Testis (tissue), 2 donors: ENCODE measurements at regions not wholly inside any gene's neighbourhood (a gene's known extent, or its start where the extent isn't known, plus 50 kb on each side); places are given as distances from the start of the nearest gene placed in this dataset.

Source experiments
- DNase-seq: peaks from one replicate; pipeline ENCODE4 v3.0.0-alpha.2; 2019
- H3K27ac ChIP-seq, 2 donors: fragments of 200-600 bp; sonication (generic); one replicate each; pipeline ENCODE4 v1.5.1; 2019
- H3K27me3 ChIP-seq: fragments of 200-600 bp; sonication (generic); one replicate; pipeline ENCODE4 v1.5.1; 2019
- H3K36me3 ChIP-seq: fragments of 200-600 bp; sonication (generic); one replicate; pipeline ENCODE4 v1.5.1; 2017; ENCODE audit warnings: low read depth; ENCODE audit errors: missing control alignments
- H3K4me1 ChIP-seq: fragments of 200-600 bp; sonication (generic); one replicate; pipeline ENCODE4 v1.5.1; 2019
- H3K4me3 ChIP-seq, 2 donors: fragments of 200-600 bp; sonication (generic); one replicate each; pipeline ENCODE4 v1.5.1; 2017 to 2019
- H3K9me3 ChIP-seq: fragments of 200-600 bp; sonication (generic); one replicate; pipeline ENCODE4 v1.5.1; 2017
- CTCF ChIP-seq, 3 experiments: fragments of 450-650 bp in 2 of 3; fragments of 200-600 bp in 1 of 3; sonication (generic) in 1 of 3; IDR thresholded peaks; one replicate each; pipeline ENCODE4 v1.5.1; 2016 to 2019; ENCODE audit warnings: antibody characterized with exemption in 3 of 3, mild to moderate bottlenecking in 2 of 3, moderate library complexity in 1 of 3
- POLR2A ChIP-seq: fragments of 450-650 bp; IDR thresholded peaks from one replicate; pipeline ENCODE4 v1.6.1; 2017; ENCODE audit warnings: antibody characterized with exemption, mild to moderate bottlenecking, moderate library complexity
- WGBS, 2 donors: methylation state at CpG; one replicate each; pipeline ENCODE4 v1.1.5; 2018; 5-methylcytosine and 5-hydroxymethylcytosine counted together
- intact Hi-C: fragments of 100-400 bp; cut with DNase I; formaldehyde crosslinking; loops from one replicate; pipeline ENCODE4 v1.15.1; 2023; ENCODE audit warnings: low total_unique reads

GRCh38 chr12:29043069-29043468 lies 106.0 kb upstream of the FAR2 start:
- Histone ChIP-seq H3K4me3 (no peak overlapping the region), H3K27me3 (no peaks in the 10 kb centered on the region), H3K9me3 (no peaks in the 10 kb centered on the region), H3K27ac (no peak overlapping the region), H3K36me3 (no peaks in the 10 kb centered on the region), H3K4me1 (no peaks in the 10 kb centered on the region)
- intact Hi-C loops, result no loop called here
- TF ChIP-seq POLR2A, result no peak
- TF ChIP-seq CTCF (IDR thresholded peaks at IDR 0.05), result no peak
- DNase-seq, result no peak
- 68 to 76% methylated on average over 1 of the region's 1 CpG for WGBS, 2 donors

- Histone ChIP-seq H3K27ac (no peak overlapping the region), H3K27me3 (no peaks in the 10 kb centered on the region), H3K4me3 (no peak overlapping the region), H3K9me3 (no peaks in the 10 kb centered on the region), H3K36me3 (no peaks in the 10 kb centered on the region), H3K4me1 (no peaks in the 10 kb centered on the region)
- intact Hi-C loops, result no loop called here
- 92 to 95% methylated on average over 2 of the region's 2 CpGs for WGBS, 2 donors
- TF ChIP-seq POLR2A (no peak), CTCF (IDR thresholded peaks at IDR 0.05) (no peak)
- no peak for DNase-seq
Measured at GRCh38 chr12:29044799-29045198, 104.3 kb upstream of the FAR2 start.

GRCh38 chr12:29048787-29049186 lies 100.3 kb upstream of the FAR2 start:
- Histone ChIP-seq H3K4me3 (no peak overlapping the region), H3K9me3 (no peaks in the 10 kb centered on the region), H3K4me1 (no peaks in the 10 kb centered on the region), H3K36me3 (no peaks in the 10 kb centered on the region), H3K27me3 (no peaks in the 10 kb centered on the region), H3K27ac (no peak overlapping the region)
- intact Hi-C loops, result no loop called here
- 70 to 79% methylated on average over 4 of the region's 4 CpGs for WGBS, 2 donors
- TF ChIP-seq POLR2A, result no peak
- TF ChIP-seq CTCF (IDR thresholded peaks at IDR 0.05), result no peak
- no peak for DNase-seq

- Histone ChIP-seq H3K36me3 (no peaks in the 10 kb centered on the region), H3K4me3 (no peak overlapping the region), H3K4me1 (no peaks in the 10 kb centered on the region), H3K27ac (no peak overlapping the region), H3K27me3 (no peaks in the 10 kb centered on the region), H3K9me3 (no peaks in the 10 kb centered on the region)
- 30 to 83% methylated on average over 3 of the region's 3 CpGs for WGBS, 2 donors
- no peak for DNase-seq
- TF ChIP-seq POLR2A, result no peak
- TF ChIP-seq CTCF (IDR thresholded peaks at IDR 0.05), result no peak
- intact Hi-C loops, result no loop called here
Measured at GRCh38 chr12:29050503-29050902, 98.6 kb upstream of the FAR2 start.

GRCh38 chr12:29051221-29051620 lies 97.9 kb upstream of the FAR2 start:
- H3K4me1 ChIP-seq, result no peaks in the 10 kb centered on the region
- H3K36me3 ChIP-seq, result no peaks in the 10 kb centered on the region
- H3K27ac ChIP-seq, result no peak overlapping the region
- no peak for DNase-seq
- H3K9me3 ChIP-seq, result no peaks in the 10 kb centered on the region
- intact Hi-C loops, result no loop called here
- H3K27me3 ChIP-seq, result no peaks in the 10 kb centered on the region
- 55 to 66% methylated on average over 2 of the region's 2 CpGs for WGBS, 2 donors
- no peak for TF ChIP-seq CTCF (IDR thresholded peaks at IDR 0.05)
- no peak for TF ChIP-seq POLR2A
- no peak overlapping the region for H3K4me3 ChIP-seq
